HEK293T (cell line): ENCODE measurements at regions not wholly inside any gene's neighbourhood (a gene's known extent, or its start where the extent isn't known, plus 50 kb on each side); places are given as distances from the start of the nearest gene placed in this dataset.

Experiments used
- ARNT ChIP-seq: fragments of 450-650 bp; IDR thresholded peaks from 2 replicates; pipeline ENCODE4 v1.6.1; 2017; ENCODE audit warnings: mild to moderate bottlenecking
- BHLHE40 ChIP-seq: fragments of 450-650 bp; IDR thresholded peaks from 2 replicates; pipeline ENCODE4 v1.6.1; 2016; ENCODE audit warnings: mild to moderate bottlenecking, moderate library complexity, borderline replicate concordance
- ELF4 ChIP-seq: fragments of 450-650 bp; IDR thresholded peaks from 2 replicates; pipeline ENCODE4 v1.6.1; 2017; ENCODE audit warnings: antibody characterized with exemption
- FOXA1 ChIP-seq: fragments of 450-650 bp; IDR thresholded peaks from 2 replicates; pipeline ENCODE4 v1.6.1; 2016; ENCODE audit warnings: mild to moderate bottlenecking
- FOXK2 ChIP-seq: fragments of 450-650 bp; IDR thresholded peaks from 2 replicates; pipeline ENCODE4 v1.6.1; 2016; ENCODE audit warnings: mild to moderate bottlenecking
- FOXM1 ChIP-seq: fragments of 450-650 bp; IDR thresholded peaks from 2 replicates; pipeline ENCODE4 v1.6.1; 2017; ENCODE audit warnings: mild to moderate bottlenecking, borderline replicate concordance
- HDGF ChIP-seq: fragments of 450-650 bp; IDR thresholded peaks from 2 replicates; pipeline ENCODE4 v1.6.1; 2017; ENCODE audit warnings: antibody characterized with exemption, borderline replicate concordance
- L3MBTL2 ChIP-seq: fragments of 450-650 bp; conservative IDR thresholded peaks from 2 replicates; pipeline ENCODE4 v1.6.1; 2016; ENCODE audit warnings: mild to moderate bottlenecking
- LEF1 ChIP-seq: fragments of 450-650 bp; IDR thresholded peaks from 2 replicates; pipeline ENCODE4 v1.6.1; 2017; ENCODE audit warnings: mild to moderate bottlenecking, borderline replicate concordance
- NFRKB ChIP-seq: fragments of 450-650 bp; IDR thresholded peaks from 2 replicates; pipeline ENCODE4 v1.6.1; 2016; ENCODE audit warnings: mild to moderate bottlenecking, moderate library complexity
- SP1 ChIP-seq: fragments of 450-650 bp; IDR thresholded peaks from 2 replicates; pipeline ENCODE4 v1.6.1; 2017
- TARDBP ChIP-seq: fragments of 450-650 bp; IDR thresholded peaks from 2 replicates; pipeline ENCODE4 v1.6.1; 2016

GRCh38 chr5:17355586-17356346 lies 138.3 kb downstream of the BASP1 start:
- no peak for TF ChIP-seq ELF4
- no peak for TF ChIP-seq FOXM1
- TF ChIP-seq SP1, result no peak
- no peak for TF ChIP-seq LEF1
- TF ChIP-seq NFRKB, result no peak
- no peak for TF ChIP-seq L3MBTL2
- no peak for TF ChIP-seq FOXA1
- no peak for TF ChIP-seq FOXK2
- TF ChIP-seq TARDBP, result no peak
- no peak for TF ChIP-seq HDGF
- TF ChIP-seq BHLHE40, result no peak
- no peak for TF ChIP-seq ARNT
